GM12878 (cell line): ENCODE measurements at regions not wholly inside any gene's neighbourhood (a gene's known extent, or its start where the extent isn't known, plus 50 kb on each side); places are given as distances from the start of the nearest gene placed in this dataset.

ENCODE experiments used
- ATAC-seq: fragments of 200-7000 bp; cut with Tn5 transposase; 3 replicates; pipeline ENCODE4 v1.9.1; 2020; ENCODE audit warnings: mild to moderate bottlenecking, moderate library complexity
- BruUV-seq: library from RNA; stranded (reverse); fragments of 400-500 nt; replicated peaks from 2 replicates; lab custom pipeline; 2021; lab: Mats Ljungman, UMichigan
- CTCF ChIA-PET: fragments of 300-600 bp; sonication (Branson Sonifier 250); formaldehyde crosslinking; extraction: SDS; loops from one replicate; lab custom pipeline; 2021; ENCODE audit warnings: inconsistent platforms; lab: Yijun Ruan, JAX
- POLR2A ChIA-PET: fragments of 350-600 bp; formaldehyde crosslinking; extraction: SDS; loops from one replicate; lab custom pipeline; 2021; ENCODE audit warnings: inconsistent platforms; lab: Charles Lee
- RAD21 ChIA-PET: fragments of 300-600 bp; sonication (Branson Sonifier 250); formaldehyde crosslinking; loops from one replicate; lab custom pipeline; 2023; ENCODE audit warnings: antibody characterized with exemption; ENCODE audit not compliant: unreplicated experiment; lab: Charles Lee
- SMC1A ChIA-PET: fragments of 300-600 bp; sonication (Branson Sonifier 250); formaldehyde crosslinking; loops from one replicate; lab custom pipeline; 2023; ENCODE audit not compliant: unreplicated experiment, uncharacterized antibody; lab: Charles Lee
- DNase-seq: peaks from one replicate; pipeline ENCODE4 v3.0.0-alpha.2; 2011; ENCODE audit warnings: low read depth, low spot score
- FAIRE-seq: peaks from 3 replicates; lab custom pipeline; 2011; peaks lifted over from hg19 to GRCh38; lab: Jason Lieb, UNC
- H2AFZ ChIP-seq: 2 replicates; pipeline ENCODE4 v1.6.0; 2011; ENCODE audit warnings: low read depth, low read length, control low read depth; ENCODE audit not compliant: control insufficient read depth
- H3K27ac ChIP-seq: 2 replicates; pipeline ENCODE4 v1.5.1; 2011; ENCODE audit warnings: control low read depth; ENCODE audit not compliant: control insufficient read depth, insufficient read depth
- H3K27me3 ChIP-seq, 2 experiments: replicated peaks in 1 of 2; 2 replicates each; pipeline versions ENCODE4 v1.6.0 to v1.6.1; 2011; ENCODE audit warnings: low read length in 1 of 2; ENCODE audit not compliant: control insufficient read depth in 2 of 2, insufficient read depth in 2 of 2
- H3K36me3 ChIP-seq, 2 experiments: 2 replicates each; pipeline ENCODE4 v1.5.1; 2011; ENCODE audit warnings: low read length in 1 of 2; ENCODE audit not compliant: control insufficient read depth in 2 of 2, insufficient read depth in 2 of 2
- H3K4me1 ChIP-seq: 2 replicates; pipeline ENCODE4 v1.6.1; 2011; ENCODE audit warnings: mild to moderate bottlenecking, low read length, moderate library complexity, mixed read lengths; ENCODE audit not compliant: control insufficient read depth, insufficient read depth
- H3K4me2 ChIP-seq: 2 replicates; pipeline ENCODE4 v1.6.0; 2011; ENCODE audit warnings: control low read depth; ENCODE audit not compliant: control insufficient read depth, insufficient read depth
- H3K4me3 ChIP-seq: fragments of 200-600 bp; sonication (generic); 2 replicates; pipeline ENCODE4 v1.5.1; 2016
- H3K79me2 ChIP-seq: 2 replicates; pipeline ENCODE4 v1.6.0; 2011; ENCODE audit warnings: low read length; ENCODE audit not compliant: control insufficient read depth, insufficient read depth
- H3K9ac ChIP-seq: 2 replicates; pipeline ENCODE4 v1.8.0; 2011; ENCODE audit warnings: low read length, control low read depth, mixed read lengths; ENCODE audit not compliant: control insufficient read depth, insufficient read depth
- H3K9me3 ChIP-seq: replicated peaks from 3 replicates; pipeline ENCODE4 v1.5.1; 2011; ENCODE audit warnings: mild to moderate bottlenecking, low read length; ENCODE audit not compliant: control insufficient read depth, insufficient read depth
- H4K20me1 ChIP-seq: 2 replicates; pipeline ENCODE4 v1.6.0; 2011; ENCODE audit not compliant: control insufficient read depth, insufficient read depth
- BRCA1 ChIP-seq: IDR thresholded peaks from 2 replicates; pipeline ENCODE4 v1.6.1; 2011; ENCODE audit warnings: low read depth, low read length, improper control_type of control experiment
- CBX5 ChIP-seq: sonication (generic); IDR thresholded peaks from 2 replicates; pipeline ENCODE4 v1.6.1; 2016; ENCODE audit warnings: low read depth, moderate library complexity, mild to moderate bottlenecking, inconsistent platforms
- CTCF ChIP-seq, 3 experiments: IDR thresholded peaks in 2 of 3; conservative IDR thresholded peaks in 1 of 3; 2 replicates each; pipeline ENCODE4 v1.5.1; 2011; ENCODE audit warnings: low read depth in 3 of 3, low read length in 3 of 3, mild to moderate bottlenecking in 3 of 3, control low read depth in 2 of 3, moderate library complexity in 2 of 3, inconsistent platforms in 1 of 3, mixed read lengths in 1 of 3; ENCODE audit not compliant: control insufficient read depth in 2 of 3, insufficient read depth in 1 of 3; ENCODE audit errors: extremely low read depth in 1 of 3
- EED ChIP-seq: sonication (generic); IDR thresholded peaks from 2 replicates; pipeline ENCODE4 v1.6.1; 2016; ENCODE audit warnings: antibody characterized with exemption, low read depth
- HDAC6 ChIP-seq: fragments of 200-600 bp; sonication (generic); IDR thresholded peaks from one replicate; pipeline ENCODE4 v1.8.0; 2017; ENCODE audit warnings: antibody characterized with exemption; ENCODE audit not compliant: unreplicated experiment
- NFYA ChIP-seq: IDR thresholded peaks from 2 replicates; pipeline ENCODE4 v1.6.1; 2011; ENCODE audit warnings: low read depth, mild to moderate bottlenecking, low read length, improper control_type of control experiment, borderline replicate concordance
- RAD21 ChIP-seq: IDR thresholded peaks from 2 replicates; pipeline ENCODE4 v1.6.1; 2011; ENCODE audit warnings: mild to moderate bottlenecking, low read depth, low read length, moderate library complexity; ENCODE audit not compliant: insufficient read depth
- RB1 ChIP-seq: fragments of 450-650 bp; formaldehyde crosslinking; IDR thresholded peaks from 2 replicates; pipeline ENCODE4 v1.6.1; 2017; ENCODE audit warnings: mild to moderate bottlenecking, borderline replicate concordance
- RCOR1 ChIP-seq: conservative IDR thresholded peaks from 2 replicates; pipeline ENCODE4 v1.6.1; 2012; ENCODE audit warnings: low read depth, low read length, improper control_type of control experiment
- SMC3 ChIP-seq: IDR thresholded peaks from 2 replicates; pipeline ENCODE4 v1.6.1; 2011; ENCODE audit warnings: low read length, improper control_type of control experiment, borderline replicate concordance
- ZNF274 ChIP-seq: IDR thresholded peaks from one replicate; pipeline ENCODE4 v1.8.0; 2011; ENCODE audit not compliant: insufficient read length, insufficient read depth
- ZNF622 ChIP-seq: fragments of 450-650 bp; IDR thresholded peaks from 2 replicates; pipeline ENCODE4 v1.6.1; 2017; ENCODE audit warnings: mild to moderate bottlenecking, inconsistent platforms
- WGBS: methylation state at CpG from one replicate; pipeline ENCODE4 v1.1.6; 2016; ENCODE audit warnings: low lambda C conversion rate; ENCODE audit not compliant: insufficient replicate concordance, insufficient coverage; ENCODE audit errors: missing lambda C conversion rate; 5-methylcytosine and 5-hydroxymethylcytosine counted together
- in situ Hi-C: fragments of 300-500 bp; cut with MboI; formaldehyde crosslinking; loops from 9 replicates; pipeline ENCODE4 v1.14.3; 2018; ENCODE audit warnings: mixed read lengths
- intact Hi-C: fragments of 100-400 bp; cut with micrococcal nuclease; formaldehyde crosslinking; loops from one replicate; pipeline ENCODE4 v1.14.2; 2022; ENCODE audit not compliant: unreplicated experiment
- TF ChIP-seq, protein P1 (sequence below): fragments of 450-650 bp; IDR thresholded peaks from 2 replicates; pipeline ENCODE4 v1.6.1; 2018; ENCODE audit warnings: borderline replicate concordance, mild to moderate bottlenecking; ENCODE audit not compliant: partially characterized antibody

DNA sequence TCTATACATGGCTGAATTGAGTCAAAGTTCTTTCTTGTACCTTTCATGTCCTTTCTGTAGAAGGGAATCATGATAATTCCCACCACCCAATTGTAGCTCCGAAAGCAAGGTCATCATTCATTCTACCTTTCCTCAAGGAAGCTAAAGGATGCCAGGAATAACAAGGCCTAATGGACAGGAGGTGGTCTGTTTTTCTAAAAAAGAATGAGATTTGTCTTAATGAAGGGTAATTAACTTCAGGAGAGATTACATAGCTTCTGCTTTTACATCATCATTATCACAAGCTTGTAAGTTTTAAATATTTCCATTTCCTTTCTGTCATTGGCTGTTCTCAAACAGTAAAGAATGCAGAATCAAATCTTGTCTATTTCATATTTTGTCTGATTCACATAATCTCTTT is 249.5 kb upstream of the SORCS1 start (continued):
- TF ChIP-seq, protein P1, sequence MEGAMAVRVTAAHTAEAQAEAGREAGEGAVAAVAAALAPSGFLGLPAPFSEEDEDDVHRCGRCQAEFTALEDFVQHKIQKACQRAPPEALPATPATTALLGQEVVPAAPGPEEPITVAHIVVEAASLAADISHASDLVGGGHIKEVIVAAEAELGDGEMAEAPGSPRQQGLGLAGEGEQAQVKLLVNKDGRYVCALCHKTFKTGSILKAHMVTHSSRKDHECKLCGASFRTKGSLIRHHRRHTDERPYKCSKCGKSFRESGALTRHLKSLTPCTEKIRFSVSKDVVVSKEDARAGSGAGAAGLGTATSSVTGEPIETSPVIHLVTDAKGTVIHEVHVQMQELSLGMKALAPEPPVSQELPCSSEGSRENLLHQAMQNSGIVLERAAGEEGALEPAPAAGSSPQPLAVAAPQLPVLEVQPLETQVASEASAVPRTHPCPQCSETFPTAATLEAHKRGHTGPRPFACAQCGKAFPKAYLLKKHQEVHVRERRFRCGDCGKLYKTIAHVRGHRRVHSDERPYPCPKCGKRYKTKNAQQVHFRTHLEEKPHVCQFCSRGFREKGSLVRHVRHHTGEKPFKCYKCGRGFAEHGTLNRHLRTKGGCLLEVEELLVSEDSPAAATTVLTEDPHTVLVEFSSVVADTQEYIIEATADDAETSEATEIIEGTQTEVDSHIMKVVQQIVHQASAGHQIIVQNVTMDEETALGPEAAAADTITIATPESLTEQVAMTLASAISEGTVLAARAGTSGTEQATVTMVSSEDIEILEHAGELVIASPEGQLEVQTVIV: no peak
- no peak for TF ChIP-seq BRCA1
- no peak for TF ChIP-seq HDAC6
- TF ChIP-seq ZNF274: no peak

DNA sequence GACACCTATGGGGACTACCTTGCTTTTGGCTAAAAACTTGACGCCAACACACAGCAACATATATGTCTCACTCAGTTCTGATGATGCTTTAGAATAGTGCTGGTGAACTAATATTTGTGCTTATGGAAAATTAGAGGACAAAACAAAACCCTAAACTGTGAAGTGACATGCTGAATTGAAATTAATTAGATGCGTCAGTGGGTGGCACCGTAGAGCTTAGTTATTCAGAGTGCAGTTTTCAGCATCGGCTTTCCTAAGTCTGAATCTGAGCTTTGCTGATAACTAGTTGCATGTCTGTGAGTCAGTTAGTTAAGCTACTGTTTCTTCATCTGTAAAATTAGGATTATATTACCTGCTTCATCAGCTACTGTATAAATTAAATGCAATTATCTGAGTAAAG is 245.0 kb upstream of the SORCS1 start:
- TF ChIP-seq CBX5 (no peak), CTCF (IDR thresholded peaks at IDR 0.05 in 2 of 3, conservative IDR thresholded peaks at IDR 0.05 in 1 of 3; ENCODE audit: control insufficient read depth in 2 of 3, extremely low read depth in 1 of 3, insufficient read depth in 1 of 3, low read depth in 3 of 3, low read length in 3 of 3) (peak; percentile 32 to 64 (median 47); a peak in 5 of 6 replicates), RCOR1 (no peak), ZNF622 (no peak), SMC3 (peak; percentile 88), EED (no peak), RAD21 (peak; percentile 88), RB1 (no peak), NFYA (no peak)
- TF ChIP-seq, all 136 proteins: peak for 3
- Histone ChIP-seq H3K4me3 (no peak overlapping the region), H3K4me2 (no peak overlapping the region), H4K20me1 (no peaks in the 10 kb centered on the region), H3K36me3 (no peaks in the 10 kb centered on the region), H3K9me3 (no peaks in the 10 kb centered on the region), H3K4me1 (no peaks in the 10 kb centered on the region), H2AFZ (no peak overlapping the region), H3K79me2 (no peaks in the 10 kb centered on the region), H3K9ac (no peak overlapping the region), H3K27ac (no peak overlapping the region), H3K27me3 (no peaks in the 10 kb centered on the region)
- FAIRE-seq (peak; percentile 90), ATAC-seq (peak; percentile 81), DNase-seq (no peak)
- in situ Hi-C loops: loop anchor here (25.0 kb wide), 1 partner anchor 1128 kb away; no protein-coding TSS in a partner anchor
- ChIA-PET RAD21 (interaction anchor here (0.6 to 5.7 kb wide), 31 partner anchors 9 to 797 kb away, joined by 3 to 86 read pairs (median 4); no protein-coding TSS in a partner anchor), SMC1A (interaction anchor here (0.6 to 7.1 kb wide), 56 partner anchors 9 to 1135 kb away, joined by 3 to 129 read pairs (median 4); no protein-coding TSS in a partner anchor), CTCF (interaction anchor here (0.6 to 5.7 kb wide), 52 partner anchors 11 to 1137 kb away, joined by 3 to 96 read pairs (median 4); no protein-coding TSS in a partner anchor), POLR2A (interaction anchor here (0.6 to 0.7 kb wide), 2 partner anchors 39 to 417 kb away, joined by 3 to 5 read pairs; no protein-coding TSS in a partner anchor)
- intact Hi-C loops: loop anchor here (1.0 to 5.0 kb wide), 3 partner anchors 405 to 1133 kb away; no protein-coding TSS in a partner anchor
- no TSS peak for BruUV-seq
- 7% methylated on average over 4 of the region's 4 CpGs for WGBS
